Esophagus squamous epithelium (tissue), 5 donors: ENCODE measurements at regions not wholly inside any gene's neighbourhood (a gene's known extent, or its start where the extent isn't known, plus 50 kb on each side); places are given as distances from the start of the nearest gene placed in this dataset.

Experiments
- DNase-seq: peaks from one replicate; lab custom pipeline; 2025; lab: John Stamatoyannopoulos, UW
- H3K27ac ChIP-seq, 4 donors: fragments of 200-600 bp; sonication (generic); one replicate each; pipeline ENCODE4 v1.5.1; 2016 to 2019; ENCODE audit warnings: mild to moderate bottlenecking in 1 of 4
- H3K27me3 ChIP-seq, 4 donors: fragments of 200-600 bp; sonication (generic); 1 replicate in 3 of 4; 2 replicates in 1 of 4; pipeline versions ENCODE4 v1.5.1 to v1.6.0; 2017 to 2021; ENCODE audit warnings: antibody characterized with exemption in 1 of 4
- H3K36me3 ChIP-seq, 3 donors: fragments of 200-600 bp; sonication (generic); one replicate each; pipeline ENCODE4 v1.5.1; 2016 to 2019
- H3K4me1 ChIP-seq, 3 donors: fragments of 200-600 bp; sonication (generic); one replicate each; pipeline ENCODE4 v1.5.1; 2017 to 2019
- H3K4me3 ChIP-seq, 4 donors: fragments of 200-600 bp; sonication (generic); 1 replicate in 3 of 4; 2 replicates in 1 of 4; pipeline ENCODE4 v1.5.1; 2016 to 2019; ENCODE audit warnings: mild to moderate bottlenecking in 2 of 4, moderate library complexity in 1 of 4
- H3K9me3 ChIP-seq, 3 donors: fragments of 200-600 bp; sonication (generic); one replicate each; pipeline ENCODE4 v1.5.1; 2016 to 2019
- CTCF ChIP-seq, 6 experiments: fragments of 450-650 bp in 4 of 6; fragments of 200-600 bp in 2 of 6; sonication (generic) in 2 of 6; IDR thresholded peaks; one replicate each; pipeline ENCODE4 v1.5.1; 2016 to 2019; ENCODE audit warnings: antibody characterized with exemption in 6 of 6, mild to moderate bottlenecking in 4 of 6, moderate library complexity in 4 of 6
- POLR2A ChIP-seq, 4 donors: fragments of 450-650 bp; IDR thresholded peaks; one replicate each; pipeline ENCODE4 v1.6.1; 2017; ENCODE audit warnings: antibody characterized with exemption in 4 of 4, mild to moderate bottlenecking in 4 of 4, moderate library complexity in 3 of 4
- WGBS, 2 donors: methylation state at CpG; one replicate each; pipeline ENCODE4 v1.1.5; 2018; 5-methylcytosine and 5-hydroxymethylcytosine counted together
- intact Hi-C: fragments of 100-400 bp; cut with DNase I; formaldehyde crosslinking; loops from one replicate; pipeline ENCODE4 v1.15.0; 2022
- donor health status: DM: yes; HTN: yes; CAD: no.

GRCh38 chr1:222417264-222417663, 130.6 kb downstream of the HHIPL2 start:
- no peak overlapping the region for H3K4me3 ChIP-seq
- no peaks in the 10 kb centered on the region for H3K27me3 ChIP-seq
- 64 to 77% methylated on average over 4 of the region's 4 CpGs for WGBS, 2 donors
- H3K9me3 ChIP-seq = no peaks in the 10 kb centered on the region
- no peaks in the 10 kb centered on the region for H3K4me1 ChIP-seq
- intact Hi-C loops = no loop called here
- TF ChIP-seq POLR2A (IDR thresholded peaks at IDR 0.05) (no peak), CTCF (IDR thresholded peaks at IDR 0.05) (no peak)
- no peak for DNase-seq
- H3K36me3 ChIP-seq = no peaks in the 10 kb centered on the region
- no peak overlapping the region for H3K27ac ChIP-seq

DNA sequence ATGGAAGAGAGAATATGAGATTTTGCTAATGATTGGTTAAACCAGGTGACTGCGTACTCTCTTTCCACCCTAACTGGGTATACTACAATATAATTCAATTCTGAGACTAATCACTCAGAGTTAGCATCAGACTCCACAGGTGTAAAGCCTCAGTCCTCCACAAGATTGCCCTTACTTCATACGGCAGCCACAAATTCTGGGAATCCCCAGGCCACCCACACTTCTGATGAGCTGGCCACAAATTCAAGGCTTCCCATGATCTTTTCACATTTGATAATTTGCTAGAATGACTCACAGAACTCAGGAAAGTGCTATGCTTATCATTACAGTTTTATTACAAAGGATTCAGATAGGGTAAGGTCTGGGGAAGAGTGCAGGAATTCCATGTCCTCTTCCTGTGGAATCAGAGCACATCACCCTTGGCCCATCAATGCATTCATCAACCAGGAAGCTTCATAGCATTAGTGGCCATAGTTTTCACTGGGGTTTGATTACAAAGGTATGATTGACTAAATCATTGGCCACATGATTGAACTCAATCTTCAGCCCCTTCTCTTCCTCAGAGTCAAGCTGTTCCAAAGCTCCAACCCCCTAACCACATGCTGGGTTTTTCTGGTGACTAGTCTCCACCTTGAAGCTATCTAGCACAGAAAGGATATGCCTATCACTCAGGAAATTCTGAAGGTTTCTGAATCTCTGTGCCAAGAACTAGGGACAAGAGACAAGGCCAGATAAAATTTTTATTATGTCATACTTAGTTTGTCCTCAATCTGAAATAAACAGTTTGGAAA, 131.7 kb downstream of the HHIPL2 start:
- no peaks in the 10 kb centered on the region for H3K9me3 ChIP-seq
- WGBS, 2 donors = 64 to 74% methylated on average over 2 of the region's 2 CpGs

GRCh38 chr1:222415441-222415840, 132.5 kb downstream of the HHIPL2 start:
- H3K27ac ChIP-seq = no peak overlapping the region
- no peaks in the 10 kb centered on the region for H3K27me3 ChIP-seq
- no peaks in the 10 kb centered on the region for H3K36me3 ChIP-seq
- H3K4me1 ChIP-seq = no peaks in the 10 kb centered on the region
- no peak for DNase-seq
- TF ChIP-seq CTCF (IDR thresholded peaks at IDR 0.05) = no peak
- no peak for TF ChIP-seq POLR2A (IDR thresholded peaks at IDR 0.05)
- 74 to 87% methylated on average over 5 of the region's 5 CpGs for WGBS, 2 donors
- H3K4me3 ChIP-seq = no peak overlapping the region
- H3K9me3 ChIP-seq = no peaks in the 10 kb centered on the region
- intact Hi-C loops = no loop called here

More for the DNA sequence above, 131.7 kb downstream of the HHIPL2 start:
- H3K36me3 ChIP-seq = no peaks in the 10 kb centered on the region
- no peak overlapping the region for H3K4me3 ChIP-seq
- no peak for TF ChIP-seq POLR2A (IDR thresholded peaks at IDR 0.05)
- no peak for TF ChIP-seq CTCF (IDR thresholded peaks at IDR 0.05)
- H3K4me1 ChIP-seq = no peaks in the 10 kb centered on the region
- H3K27me3 ChIP-seq = no peaks in the 10 kb centered on the region
- intact Hi-C loops = no loop called here
- no peak for DNase-seq
- no peak overlapping the region for H3K27ac ChIP-seq

GRCh38 chr1:222413991-222414549, 133.8 kb downstream of the HHIPL2 start:
- Histone ChIP-seq H3K9me3 (no peaks in the 10 kb centered on the region), H3K4me1 (no peaks in the 10 kb centered on the region), H3K4me3 (no peak overlapping the region), H3K36me3 (no peaks in the 10 kb centered on the region), H3K27ac (no peak overlapping the region), H3K27me3 (no peaks in the 10 kb centered on the region)
- WGBS, 2 donors = 84 to 87% methylated on average over 2 of the region's 2 CpGs
- intact Hi-C loops = no loop called here
- no peak for DNase-seq
- TF ChIP-seq POLR2A (IDR thresholded peaks at IDR 0.05) (no peak), CTCF (IDR thresholded peaks at IDR 0.05) (no peak)

DNA sequence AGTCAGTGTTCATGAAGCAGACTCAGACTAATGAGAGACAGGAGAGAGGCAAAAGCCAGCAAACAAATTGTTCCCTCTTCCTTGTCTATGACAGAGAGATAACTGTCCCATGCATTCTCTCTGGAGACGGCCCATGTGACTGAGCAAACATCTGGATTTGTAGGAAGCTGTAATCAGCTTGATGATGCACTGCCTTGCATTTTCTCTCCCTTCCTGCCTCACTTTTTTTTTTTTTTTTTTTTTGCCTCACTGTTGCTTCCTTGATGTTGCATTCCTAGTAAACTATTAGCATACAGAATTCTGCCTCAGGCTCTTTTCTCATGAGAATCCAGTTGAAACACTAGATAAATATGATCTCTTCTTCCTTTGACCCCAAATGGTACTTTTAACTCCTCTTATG, 134.5 kb downstream of the HHIPL2 start:
- H3K4me1 ChIP-seq = no peaks in the 10 kb centered on the region
- no peaks in the 10 kb centered on the region for H3K27me3 ChIP-seq
- no peaks in the 10 kb centered on the region for H3K9me3 ChIP-seq
- TF ChIP-seq POLR2A (IDR thresholded peaks at IDR 0.05) = no peak
- no peak for TF ChIP-seq CTCF (IDR thresholded peaks at IDR 0.05)
- no peak for DNase-seq
- intact Hi-C loops = no loop called here
- WGBS, 2 donors = 45 to 50% methylated on average over 1 of the region's 1 CpG
- H3K27ac ChIP-seq = no peak overlapping the region
- H3K36me3 ChIP-seq = no peaks in the 10 kb centered on the region
- no peak overlapping the region for H3K4me3 ChIP-seq
